NCI-H2029 treated with DMSO at 0.1 percent for 48 hours (cell line): ENCODE measurements at regions not wholly inside any gene's neighbourhood (a gene's known extent, or its start where the extent isn't known, plus 50 kb on each side); places are given as distances from the start of the nearest gene placed in this dataset.

Experiments
- DNase-seq: peaks from one replicate; lab custom pipeline; 2025; lab: John Stamatoyannopoulos, UW

DNA sequence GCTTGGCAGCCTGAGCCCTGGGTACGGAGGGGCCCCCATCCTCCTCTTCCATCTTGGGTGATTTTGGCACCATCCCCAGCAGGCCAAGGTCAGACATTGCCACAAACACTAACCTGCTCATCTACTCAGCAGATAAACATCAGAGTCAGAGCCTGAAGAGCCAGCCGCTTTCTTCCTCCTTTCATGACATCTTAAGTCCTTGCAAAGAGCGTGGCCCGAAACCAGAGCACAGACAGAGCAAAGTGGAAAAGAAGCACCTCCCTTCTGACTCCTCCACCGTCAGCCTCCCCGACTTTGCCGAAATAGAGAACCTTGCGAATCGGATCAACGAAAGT lies 60.4 kb upstream of the RPH3AL start:
- no peak for DNase-seq

GRCh38 chr17:412211-413015 lies 59.8 kb upstream of the RPH3AL start:
- peak; percentile 24 for DNase-seq

DNA sequence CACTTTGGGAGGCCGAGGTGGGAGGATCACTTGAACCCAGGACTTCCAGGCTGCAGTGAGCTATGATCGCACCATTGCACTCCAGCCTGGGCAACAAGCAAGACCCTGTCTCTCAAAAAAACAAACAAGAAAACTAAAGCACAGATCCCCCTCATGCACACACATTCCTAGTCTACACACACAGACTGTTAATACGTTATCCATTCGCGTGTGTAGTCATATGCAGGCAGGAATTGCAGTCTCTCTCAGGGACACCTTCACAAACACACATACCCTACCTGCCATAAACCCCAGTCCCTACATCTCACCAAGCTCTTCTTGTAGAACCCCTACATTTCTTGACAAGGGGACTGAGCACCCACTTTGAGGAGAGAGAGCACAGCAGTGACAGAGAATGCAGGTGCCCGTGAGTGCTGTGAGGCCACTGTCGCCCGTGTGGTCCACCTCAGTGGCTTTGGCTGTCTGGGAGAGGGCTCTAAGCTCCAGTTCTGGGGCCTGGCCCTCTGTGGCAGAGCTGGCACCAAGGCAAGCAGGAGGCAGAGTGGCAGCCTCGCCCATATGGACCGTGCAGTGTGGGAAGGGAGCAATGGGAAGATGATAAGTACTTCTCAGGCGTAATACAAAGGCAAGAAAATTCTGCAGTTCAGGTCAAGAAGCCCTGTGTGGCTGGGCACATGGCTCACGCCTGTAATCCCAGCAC lies 59.0 kb upstream of the RPH3AL start:
- DNase-seq, result no peak

GRCh38 chr17:410543-411401 lies 58.2 kb upstream of the RPH3AL start:
- no peak for DNase-seq

DNA sequence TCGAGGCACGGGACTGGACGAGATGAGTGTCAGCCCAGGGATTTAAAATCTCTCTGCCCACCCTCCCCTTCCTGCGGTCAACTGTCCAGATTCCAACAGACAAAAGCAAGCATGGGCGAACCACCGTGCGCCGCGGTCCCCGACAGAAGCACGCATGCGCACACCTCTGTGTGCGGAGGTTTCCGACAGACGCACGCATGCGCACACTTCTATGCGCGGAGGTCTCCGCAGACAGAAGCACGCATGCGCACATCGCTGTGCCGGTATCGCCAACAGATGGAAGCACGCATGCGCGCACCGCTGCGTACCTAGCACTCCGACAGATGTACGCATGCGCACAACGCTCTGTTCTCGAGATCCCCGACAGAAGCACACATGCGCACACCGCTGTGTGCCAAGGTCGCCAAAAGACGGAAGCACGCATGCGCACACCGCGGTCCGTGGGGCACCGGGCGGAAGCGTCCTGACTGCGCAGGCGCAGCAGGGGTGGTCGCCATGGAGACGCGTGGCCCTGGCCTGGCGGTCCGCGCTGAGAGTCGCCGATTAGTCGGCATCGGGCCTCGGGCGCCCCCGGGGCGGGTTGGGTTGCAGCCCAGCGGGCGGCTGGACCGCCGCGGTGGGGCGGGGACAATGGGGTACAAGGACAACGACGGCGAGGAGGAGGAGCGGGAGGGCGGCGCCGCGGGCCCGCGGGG lies 57.4 kb upstream of the RPH3AL start:
- DNase-seq, result peak; percentile 87

DNA sequence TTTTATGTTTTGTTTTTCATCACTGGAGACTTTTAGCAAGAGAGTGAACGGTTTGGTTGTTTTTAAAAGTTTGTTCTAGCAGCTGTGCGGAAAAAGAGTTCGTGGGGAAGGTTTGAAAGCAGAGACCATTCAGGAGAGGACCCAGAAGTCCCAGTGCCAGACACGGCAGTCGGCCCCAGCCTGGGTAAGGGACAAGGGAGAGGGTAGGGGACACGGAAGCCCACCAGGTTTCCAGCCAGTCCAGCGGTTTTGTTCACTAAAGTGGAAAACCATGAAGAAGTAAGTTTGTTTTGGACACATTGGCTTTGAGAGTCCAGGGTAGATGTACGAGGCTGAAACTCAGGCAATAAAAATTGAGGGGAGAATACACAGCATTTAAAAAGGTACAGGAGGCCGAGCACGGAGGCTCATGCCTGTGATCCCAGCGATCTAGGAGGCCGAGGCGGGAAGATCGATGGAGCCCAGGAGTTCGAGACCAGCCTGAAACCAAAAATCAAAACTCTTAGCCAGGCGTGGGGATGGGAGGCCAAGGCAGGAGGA lies 56.8 kb upstream of the RPH3AL start:
- no peak for DNase-seq

- DNase-seq, result no peak
These were observed 52.1 kb upstream of the RPH3AL start for GRCh38 chr17:404703-405102.
